NCI-H146 (cell line): ENCODE measurements at regions not wholly inside any gene's neighbourhood (a gene's known extent, or its start where the extent isn't known, plus 50 kb on each side); places are given as distances from the start of the nearest gene placed in this dataset.

Source experiments
- DNase-seq: peaks from one replicate; lab custom pipeline; 2025; lab: John Stamatoyannopoulos, UW

DNA sequence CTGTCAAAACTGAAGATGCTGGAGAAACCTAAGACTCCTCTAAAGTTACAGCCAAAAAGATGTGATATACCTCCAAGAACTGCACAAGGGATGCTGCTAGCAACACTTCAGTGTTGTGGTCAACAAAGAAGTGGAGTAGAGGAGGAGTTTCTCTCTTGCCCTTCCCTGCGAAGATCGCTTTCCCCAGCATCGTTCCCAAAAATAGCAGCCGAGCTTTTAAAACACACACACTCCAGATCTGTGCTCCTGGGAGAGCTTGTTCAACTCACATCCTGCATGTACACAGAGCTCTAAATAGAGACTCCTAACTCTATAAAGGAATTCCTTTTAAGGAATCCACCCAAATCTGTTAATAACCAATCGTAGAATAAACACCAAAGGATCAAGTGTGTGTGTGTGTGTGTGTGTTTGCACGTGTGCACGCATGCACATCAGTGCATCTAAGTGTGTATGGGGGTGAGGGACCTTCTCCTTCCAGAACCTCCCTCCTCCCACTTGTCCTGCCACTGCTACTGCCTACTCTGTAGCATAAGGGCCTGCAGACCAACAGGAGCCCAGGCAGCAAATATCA is 58.5 kb downstream of the PSMG1 start:
- DNase-seq: no peak

DNA sequence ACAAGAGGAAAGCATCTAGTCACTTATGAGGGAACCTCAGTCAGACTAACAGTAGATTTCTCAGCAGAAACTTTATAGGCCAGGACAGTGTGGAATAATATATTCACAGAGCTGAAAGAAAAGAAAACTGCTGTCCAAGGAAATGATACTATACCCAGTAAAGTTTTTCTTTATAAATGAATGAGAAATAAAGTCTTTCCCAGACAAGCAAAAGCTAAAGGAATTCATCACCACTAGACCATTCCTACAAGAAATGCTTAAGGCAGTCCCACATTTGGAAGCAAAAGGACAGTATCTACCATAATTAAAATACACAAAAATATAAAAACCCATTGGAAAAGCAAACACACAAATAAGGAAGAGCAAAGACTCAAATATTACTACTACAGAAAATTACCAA is 59.9 kb downstream of the PSMG1 start:
- DNase-seq: no peak

DNA sequence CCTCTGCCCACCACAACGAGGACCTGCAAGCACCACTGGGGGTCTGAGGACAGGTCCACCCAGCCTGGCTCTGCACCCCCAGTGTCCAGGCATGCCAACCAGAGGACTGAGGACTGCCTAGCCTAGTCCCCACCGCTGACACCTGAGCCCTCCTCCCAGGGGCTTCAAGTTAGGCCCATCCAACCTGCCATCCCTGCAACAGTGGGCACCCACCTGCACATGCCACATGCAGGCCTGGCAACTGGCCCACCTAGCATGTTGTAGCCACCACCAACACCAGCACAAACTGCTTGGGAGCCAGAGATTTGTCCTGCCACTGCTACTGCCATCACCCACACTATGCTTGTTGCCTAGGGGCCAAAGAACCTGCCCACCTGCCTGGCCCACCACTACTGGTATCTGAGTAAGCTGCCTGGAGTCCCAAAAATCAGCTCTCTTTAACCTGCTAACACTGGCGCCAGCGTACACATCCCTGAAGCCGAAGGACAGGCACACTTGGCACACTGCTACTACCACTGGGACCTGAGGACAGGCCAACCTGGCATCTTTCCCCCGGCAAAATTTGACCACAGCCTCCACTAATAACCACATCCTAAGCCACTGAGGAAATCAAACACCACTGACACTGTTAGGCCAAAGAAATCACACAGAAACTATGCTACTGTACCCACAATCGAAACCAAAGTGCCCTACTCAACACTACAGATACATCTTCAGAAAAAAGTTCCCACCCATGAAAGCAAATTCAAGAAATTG is 61.5 kb downstream of the PSMG1 start:
- no peak for DNase-seq

DNA sequence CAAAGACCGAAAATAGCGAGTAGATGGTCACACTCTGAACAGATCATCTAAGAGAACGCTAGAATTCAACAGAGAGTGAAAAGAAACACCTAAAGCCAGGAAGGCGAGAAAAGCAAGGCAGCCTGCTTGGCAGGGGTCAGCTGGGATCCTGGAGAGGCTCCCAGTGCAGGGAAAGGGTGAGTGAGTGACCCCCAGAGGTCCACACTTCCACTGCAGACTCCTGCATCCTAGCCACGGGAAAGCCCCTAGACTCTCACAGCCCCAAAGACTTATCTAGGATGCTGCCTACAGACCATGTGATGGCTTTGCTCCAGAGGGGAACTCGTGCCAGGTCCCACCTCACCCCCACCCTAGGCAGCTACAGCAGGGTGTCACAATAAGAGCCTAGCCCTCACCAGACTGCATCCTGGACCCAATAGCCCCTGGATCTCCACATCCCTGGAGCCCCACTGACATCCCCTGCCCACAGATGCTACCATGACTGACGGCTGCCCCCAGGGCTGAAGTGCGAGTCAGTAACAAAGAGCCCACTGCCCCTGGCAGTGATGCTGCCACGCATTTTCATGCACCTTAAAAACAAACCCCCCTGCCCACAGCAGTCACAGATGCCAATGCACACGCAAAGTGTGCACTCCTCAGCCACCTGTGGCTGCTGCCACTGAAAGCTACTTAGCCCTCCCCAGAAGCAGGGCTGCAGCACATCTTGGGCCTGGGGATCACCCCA is 62.2 kb downstream of the PSMG1 start:
- no peak for DNase-seq

DNA sequence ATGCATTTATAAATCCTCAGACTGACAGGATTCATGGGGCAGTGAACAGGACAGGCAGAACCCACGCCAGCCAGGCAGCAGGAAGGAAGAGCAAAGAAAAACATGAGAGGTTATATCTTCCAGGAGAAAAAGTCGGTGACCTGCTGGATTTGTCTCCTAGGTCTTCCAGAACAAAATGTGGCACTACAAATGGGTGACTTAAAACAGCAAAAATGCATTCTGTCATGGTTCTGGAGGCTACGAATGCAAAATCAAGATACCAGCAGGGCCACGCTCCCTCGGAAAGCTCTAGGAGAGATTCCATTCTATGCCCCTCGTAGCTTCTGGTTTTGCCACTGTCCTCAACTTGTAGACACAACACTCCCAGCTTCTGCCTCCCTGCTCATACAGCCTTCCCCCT is 63.4 kb downstream of the PSMG1 start:
- DNase-seq: no peak

DNA sequence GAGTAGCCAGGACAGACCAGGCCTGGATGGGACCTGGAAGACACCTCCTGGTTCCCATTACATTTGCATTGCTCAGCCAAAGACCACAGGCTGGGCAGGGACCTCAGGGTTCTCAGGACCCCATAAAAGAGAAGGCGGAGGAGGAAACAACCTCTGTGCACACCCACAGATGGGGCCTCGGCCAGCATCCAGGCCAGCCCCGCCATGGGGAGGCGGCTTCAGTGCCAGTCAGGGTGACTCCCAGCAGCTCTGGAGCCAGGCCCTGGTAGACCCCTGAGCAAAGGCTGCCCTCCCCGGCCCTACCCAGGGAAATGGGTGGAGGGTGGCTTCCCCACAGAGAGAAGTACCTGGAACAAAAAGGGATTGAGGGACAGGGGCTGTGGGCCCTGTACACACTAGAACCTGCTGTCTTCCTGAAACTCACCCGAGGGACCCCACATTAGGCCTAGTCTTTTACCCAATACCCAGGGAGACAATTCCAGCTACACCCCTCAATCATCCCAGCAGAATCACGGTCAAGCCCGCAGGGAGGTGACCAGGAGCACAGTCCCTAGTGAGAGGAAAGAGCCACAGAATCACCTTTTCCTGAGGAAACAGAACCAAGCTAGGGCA is 64.5 kb downstream of the PSMG1 start:
- no peak for DNase-seq

DNA sequence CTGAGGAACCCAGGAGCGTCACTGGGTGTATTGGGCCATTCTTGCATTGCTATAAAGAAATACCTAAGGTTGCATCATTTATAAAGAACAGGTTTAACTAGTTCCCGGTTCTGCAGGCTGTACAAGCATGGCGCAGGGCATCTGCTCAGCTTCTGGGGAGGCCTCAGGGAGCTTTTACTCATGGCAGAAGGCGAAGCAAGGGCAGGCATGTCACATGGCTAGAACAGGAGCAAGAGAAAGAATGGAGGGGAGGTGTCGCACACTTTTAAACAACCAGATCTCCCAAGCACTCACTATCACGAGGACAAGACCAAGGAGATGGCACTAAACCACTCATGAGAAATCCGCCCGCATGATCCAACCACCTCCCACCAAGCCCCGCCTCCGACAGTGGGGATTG is 65.2 kb downstream of the PSMG1 start:
- DNase-seq: no peak

DNA sequence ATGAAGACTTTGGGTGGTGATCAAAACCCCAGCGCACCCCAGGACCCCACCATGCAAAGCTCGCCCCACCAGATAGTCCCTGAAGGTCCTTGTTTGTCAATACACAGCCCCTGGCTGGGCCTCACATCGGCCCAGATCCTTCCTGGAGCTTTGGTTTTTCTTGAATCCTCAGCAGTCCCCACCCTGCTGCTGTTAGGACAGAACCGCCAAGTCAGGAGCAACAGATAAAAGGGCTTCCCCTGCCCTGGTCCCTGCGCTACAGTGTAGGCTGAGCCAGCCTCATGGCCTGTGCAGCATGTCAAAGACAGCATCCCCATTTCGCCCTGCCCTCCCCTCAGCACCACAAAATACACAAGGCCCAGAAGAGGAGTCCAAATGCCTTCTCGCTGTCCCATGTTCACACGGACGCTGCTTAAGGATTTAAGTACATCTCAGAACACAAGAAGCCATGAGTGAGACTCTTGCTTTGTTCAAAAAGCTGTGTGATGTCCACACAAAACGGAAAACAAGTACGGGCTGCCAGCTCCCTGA is 65.7 kb downstream of the PSMG1 start:
- no peak for DNase-seq

DNA sequence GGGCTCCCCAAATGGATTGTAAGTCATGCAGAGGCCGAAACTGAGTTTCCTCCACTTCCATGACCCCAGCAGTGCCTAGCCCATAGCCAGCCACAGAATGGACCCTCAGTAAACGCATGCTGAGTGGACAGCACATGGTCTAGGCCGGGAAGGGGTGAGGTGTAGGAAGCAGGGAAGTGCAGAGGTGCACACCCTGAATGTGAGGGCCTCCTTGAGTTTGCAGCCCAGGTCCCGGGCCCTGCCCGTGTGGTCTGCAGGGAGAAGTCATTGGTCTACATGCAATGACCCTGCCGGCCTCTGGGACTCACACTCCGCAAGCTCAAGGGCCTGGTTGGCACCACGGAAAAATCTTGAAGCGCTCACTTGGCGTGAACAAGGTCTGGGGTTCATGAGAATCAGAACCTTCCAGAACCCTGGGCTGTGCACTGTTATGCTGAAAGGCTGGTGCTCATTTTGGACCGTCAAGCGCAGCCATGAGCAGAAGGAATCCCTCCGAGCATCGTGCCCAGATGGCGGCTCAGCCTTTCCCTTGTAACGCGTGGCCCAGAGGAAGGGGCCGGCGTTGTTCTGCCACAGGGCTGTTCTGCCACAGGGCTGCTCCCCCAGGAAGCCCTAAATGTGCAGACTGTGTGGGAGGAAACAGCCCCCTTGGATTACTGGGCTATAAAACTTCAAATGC is 66.4 kb downstream of the PSMG1 start:
- DNase-seq: no peak

DNA sequence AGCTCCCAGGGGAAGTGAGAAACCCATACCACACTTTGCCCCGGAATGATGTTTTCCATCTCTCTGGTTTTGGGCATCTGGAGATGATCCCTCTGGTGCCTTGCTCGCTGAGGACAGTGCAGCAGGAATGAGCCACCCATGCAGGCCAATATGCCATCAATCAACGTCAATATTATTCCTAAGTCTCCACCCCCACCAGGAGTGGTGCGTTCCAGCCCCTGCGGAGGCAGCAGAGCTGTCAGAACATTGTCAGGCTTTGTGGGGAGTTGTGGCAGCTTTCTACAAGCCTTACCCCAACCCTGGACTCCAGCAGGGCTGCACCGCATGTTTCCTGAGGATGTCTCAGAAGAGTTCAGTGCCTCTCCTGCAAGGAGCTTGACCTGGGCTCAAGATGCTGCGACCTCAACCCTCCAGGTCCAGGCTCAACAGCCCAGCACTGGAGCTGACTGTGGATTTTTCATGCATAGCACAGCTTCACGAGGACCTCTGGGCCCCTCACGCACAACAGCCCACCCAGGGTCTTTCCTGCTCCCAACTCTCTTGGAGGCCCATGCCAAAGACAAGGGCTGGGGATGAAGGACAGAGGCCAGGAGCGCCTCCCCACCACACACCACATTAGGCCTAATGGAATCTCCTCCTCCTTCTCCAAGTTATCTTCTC is 67.5 kb downstream of the PSMG1 start:
- no peak for DNase-seq

DNA sequence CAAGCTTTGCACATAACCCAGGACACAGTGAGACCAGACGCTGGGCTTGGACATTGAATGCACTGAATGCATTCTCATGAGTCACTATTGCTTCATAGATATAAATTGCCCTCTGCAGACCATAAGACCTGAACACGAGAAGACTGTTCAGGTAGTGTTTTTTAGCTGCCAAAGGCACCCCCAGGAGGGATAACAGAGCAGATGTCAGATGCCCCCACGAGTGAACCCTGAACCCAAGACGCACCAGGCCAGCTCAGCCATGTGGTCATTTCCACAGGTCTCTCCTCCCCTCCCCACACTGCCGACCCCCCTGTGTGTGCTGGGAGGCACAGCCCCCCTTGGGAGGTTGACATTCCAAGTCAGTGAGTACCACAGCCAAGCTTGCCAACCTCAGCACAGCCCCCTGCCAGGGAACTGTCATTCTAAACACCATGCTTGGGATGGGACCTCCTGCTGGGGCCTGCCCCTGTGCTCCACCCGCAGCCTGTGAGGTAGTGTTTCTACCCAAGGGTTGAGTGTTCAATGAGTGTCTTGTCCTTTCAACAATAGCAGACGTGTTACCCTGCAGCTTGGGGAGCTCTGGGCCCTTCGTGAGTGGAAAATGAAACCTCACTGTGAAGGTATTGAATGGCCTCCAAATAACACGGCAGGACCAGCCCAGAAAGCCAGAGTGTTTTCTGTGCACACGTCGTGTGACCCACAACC is 68.2 kb downstream of the PSMG1 start:
- DNase-seq: no peak

DNA sequence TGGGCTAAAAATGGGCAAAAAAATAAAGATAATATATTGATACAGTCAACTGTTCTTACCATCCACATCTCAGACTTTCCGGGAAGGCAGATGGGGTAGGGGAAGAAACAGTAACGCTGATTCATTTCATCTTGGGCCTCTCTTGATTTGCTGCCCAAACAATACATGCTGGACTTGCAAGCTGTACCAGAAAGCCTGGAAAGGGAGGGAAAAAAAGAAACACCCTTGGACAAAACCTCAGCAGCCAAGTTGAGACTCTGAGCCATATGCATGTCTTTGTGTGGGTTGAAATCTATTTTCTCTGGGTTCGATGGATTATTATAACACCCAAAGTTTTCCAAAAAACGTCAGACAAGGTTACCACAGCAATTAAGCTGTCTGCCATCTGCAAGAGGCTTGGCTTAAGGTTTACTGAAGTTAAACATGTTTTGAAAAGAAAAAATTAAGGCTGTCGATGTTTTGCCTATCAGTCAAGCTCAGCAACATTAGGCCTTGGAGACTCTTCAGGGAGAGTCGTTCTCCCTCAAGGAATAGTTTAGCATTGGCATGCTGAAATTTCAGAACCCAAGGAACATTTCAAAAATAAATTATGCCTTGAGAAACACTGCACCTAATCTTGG is 71.2 kb downstream of the PSMG1 start:
- DNase-seq: no peak

DNA sequence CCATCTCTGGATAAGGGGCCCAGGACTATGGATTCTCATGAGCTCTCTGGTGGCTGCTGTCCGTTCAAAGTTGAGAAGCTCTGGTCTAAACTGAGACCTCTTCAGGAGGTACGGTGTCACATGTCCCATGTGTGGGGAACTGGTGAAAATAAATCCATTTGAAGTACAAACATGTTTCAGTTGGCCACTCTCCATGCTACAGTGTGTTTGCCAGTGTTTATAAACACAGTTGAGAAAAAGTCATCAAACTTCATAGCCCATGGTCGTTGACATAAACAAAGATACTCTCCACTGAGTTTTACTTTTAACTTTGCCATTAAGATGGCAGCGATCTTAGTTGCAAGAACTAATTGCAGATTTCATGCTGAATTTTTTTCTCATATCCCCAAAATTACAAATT is 72.8 kb downstream of the PSMG1 start:
- DNase-seq: no peak

DNA sequence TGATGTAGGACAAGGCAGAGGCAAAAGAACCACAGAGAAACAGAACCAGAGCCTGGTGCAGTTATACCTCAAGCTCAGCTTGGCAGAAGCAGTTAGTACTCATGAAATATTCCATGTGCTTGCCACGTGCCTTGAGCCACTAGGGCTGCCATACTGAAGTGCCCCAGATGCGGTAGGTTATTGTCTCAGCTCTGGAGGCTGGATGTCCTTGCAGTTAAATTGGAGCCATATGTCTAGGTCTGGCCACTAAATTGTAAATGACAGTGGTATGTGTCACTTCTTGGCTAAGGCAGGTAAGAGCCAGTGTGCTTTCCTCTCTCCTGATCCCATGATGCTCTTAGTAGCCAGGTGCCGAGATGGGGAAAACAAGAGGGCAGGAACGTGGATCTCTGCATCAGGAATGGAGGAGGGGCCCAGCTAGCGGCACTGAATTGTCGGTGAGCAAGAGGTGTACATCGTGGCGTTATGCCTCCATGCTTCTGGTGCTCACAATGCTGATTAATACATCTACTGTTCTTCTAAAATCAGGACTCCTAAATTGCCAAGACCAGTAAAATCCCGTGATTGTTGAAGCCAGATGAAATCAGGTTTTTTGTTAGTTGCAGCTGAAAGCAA is 73.5 kb downstream of the PSMG1 start:
- no peak for DNase-seq

DNA sequence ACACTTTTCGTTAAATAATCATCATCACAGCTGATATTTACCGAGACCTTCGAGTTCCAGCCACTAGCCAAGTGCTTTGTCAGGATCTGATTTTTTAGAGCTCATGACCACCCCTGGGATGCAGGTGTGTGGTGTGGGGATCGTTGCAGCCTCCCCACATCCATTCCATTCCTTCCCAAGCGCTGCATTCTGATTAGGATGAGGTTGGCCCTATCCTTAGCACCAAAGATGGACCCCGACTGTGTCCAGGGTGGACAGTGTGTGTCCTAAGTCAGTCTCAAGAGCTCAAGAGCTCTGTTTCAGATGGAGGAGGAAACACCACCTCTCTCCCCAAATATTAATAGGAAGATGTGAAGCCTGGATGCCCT is 74.1 kb downstream of the PSMG1 start:
- no peak for DNase-seq

DNA sequence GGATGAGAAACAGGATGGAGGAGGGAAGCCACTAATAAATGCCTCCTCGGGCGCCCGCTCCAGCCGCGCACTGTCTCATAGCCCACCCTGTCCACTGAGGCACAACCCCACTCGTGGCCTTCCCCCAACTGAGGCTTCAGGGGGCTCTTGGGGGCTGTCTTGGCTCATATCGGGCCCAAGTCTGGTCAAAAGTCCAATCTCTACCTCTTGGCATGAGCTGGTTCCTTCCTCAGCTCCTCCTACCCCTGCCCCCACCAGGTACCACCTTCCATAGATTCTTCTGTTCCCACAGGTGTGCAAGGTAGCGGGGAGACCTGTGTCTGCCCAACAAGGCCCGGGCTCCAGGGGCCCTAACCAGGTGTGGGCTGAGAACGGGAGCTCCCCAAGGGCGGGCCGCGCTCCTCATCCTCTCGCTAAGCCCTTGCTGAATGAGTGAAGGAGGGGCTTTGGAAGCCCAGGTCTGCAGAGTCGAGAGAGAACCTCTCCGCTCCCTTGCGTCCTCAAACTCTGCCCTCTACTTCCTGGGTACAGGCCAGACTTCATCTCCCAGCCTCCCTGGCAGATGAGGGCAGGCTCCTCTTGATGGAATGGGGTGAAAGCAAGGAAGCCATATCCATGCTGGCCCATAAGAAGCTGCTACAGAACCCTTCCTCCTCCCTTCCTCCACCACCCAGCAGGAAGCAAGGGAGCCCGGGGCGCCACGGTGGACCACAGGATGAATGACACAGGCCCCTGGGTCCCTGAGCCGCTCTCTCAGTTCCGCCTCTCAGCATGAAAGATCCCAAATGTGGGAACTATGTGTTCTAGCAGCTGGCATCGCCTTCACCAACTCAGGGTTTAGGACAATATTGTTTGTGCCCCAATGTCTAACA is 74.7 kb downstream of the PSMG1 start:
- DNase-seq: no peak

DNA sequence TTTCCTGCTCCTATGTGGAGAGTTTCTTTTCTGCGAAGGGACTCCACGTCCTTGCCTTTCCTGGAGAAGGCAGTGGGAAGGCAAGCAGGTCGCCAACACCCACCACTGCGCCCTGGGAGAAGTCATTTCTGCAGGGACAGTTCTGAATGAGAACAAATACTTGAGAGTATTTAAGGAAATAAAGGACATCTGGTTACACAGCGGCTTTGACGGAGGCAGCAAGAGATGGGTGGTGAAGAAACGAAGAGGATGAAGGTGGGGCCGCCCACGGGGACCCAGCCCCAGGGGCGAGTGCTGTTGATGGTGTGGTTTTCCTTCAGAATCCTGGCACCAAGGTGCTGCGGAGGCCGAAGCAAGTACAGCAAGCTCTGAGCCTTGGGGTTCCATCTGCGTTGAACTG is 75.5 kb downstream of the PSMG1 start:
- no peak for DNase-seq

DNA sequence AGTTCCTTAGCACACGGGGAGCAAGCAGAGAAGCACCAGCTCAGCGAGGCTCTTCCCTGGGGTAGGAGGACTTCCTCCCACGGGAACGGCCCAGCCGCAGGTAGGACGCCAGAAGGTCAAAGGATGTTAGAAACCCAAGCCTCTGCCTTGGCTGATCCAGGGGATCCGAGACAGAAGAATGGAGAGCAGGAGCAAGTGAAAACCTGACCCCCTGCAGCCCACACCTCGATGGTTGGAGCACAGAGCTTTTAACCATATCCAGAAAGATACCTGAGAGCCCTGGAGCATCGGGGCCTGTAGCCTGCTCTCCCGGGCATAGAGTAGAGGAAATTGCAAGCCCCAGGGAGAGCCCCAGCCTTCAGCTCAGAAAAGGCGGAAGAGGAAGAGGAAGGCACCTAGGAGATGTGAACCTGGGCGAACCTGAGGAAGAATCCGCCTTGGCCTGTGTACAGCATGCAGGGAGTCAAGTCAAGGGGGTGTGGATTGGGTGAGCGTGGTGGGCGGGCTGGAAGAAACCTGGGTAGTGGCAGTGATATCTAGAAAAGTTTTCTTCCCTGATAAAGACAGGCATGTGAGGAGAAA is 76.3 kb downstream of the PSMG1 start:
- DNase-seq: no peak

DNA sequence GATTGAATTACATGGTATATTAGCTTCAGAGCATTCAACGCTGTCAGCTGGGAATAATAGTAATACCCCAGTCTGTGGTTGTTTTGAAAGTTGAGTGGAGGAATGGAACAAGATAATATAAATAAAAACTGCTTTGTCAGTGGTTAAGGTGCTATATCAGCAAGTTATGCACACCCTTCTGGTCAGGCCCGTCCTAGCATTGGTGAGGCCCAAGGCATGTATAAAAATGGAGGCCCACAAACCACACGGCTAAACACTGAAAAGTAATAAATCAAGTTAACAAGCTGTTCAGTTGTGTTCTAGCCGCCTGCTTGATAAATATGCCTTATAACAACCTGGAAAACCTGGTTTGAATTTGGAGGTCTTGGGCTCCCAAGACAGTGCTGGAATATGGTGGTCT is 77.4 kb downstream of the PSMG1 start:
- DNase-seq: no peak
